H1 (cell line): ENCODE measurements at regions not wholly inside any gene's neighbourhood (a gene's known extent, or its start where the extent isn't known, plus 50 kb on each side); places are given as distances from the start of the nearest gene placed in this dataset.

ENCODE experiments used
- CEBPB ChIP-seq: IDR thresholded peaks from 2 replicates; pipeline ENCODE4 v1.6.1; 2012; ENCODE audit warnings: low read depth, low read length
- CHD7 ChIP-seq: fragments of 300-600 bp; sonication (generic); IDR thresholded peaks from 2 replicates; pipeline ENCODE4 v1.7.1; 2012; ENCODE audit warnings: low read length, moderate library complexity, mild to moderate bottlenecking, inconsistent platforms; ENCODE audit not compliant: insufficient replicate concordance
- EGR1 ChIP-seq: IDR thresholded peaks from 2 replicates; pipeline ENCODE4 v1.6.1; 2011; ENCODE audit warnings: low read depth, low read length, borderline replicate concordance
- JUN ChIP-seq: IDR thresholded peaks from 2 replicates; pipeline ENCODE4 v1.6.1; 2011; ENCODE audit warnings: low read depth, mild to moderate bottlenecking, improper control_type of control experiment, low read length
- POLR2A ChIP-seq, 2 experiments: IDR thresholded peaks; 1 replicate in 1 of 2; 2 replicates in 1 of 2; pipeline ENCODE4 v1.6.1; 2011; ENCODE audit warnings: low read depth in 2 of 2, low read length in 2 of 2, mild to moderate bottlenecking in 2 of 2; ENCODE audit errors: control extremely low read depth in 1 of 2
- POLR2AphosphoS5 ChIP-seq: IDR thresholded peaks from 2 replicates; pipeline ENCODE4 v1.6.1; 2011; ENCODE audit warnings: low read depth, low read length
- SP1 ChIP-seq: IDR thresholded peaks from 2 replicates; pipeline ENCODE4 v1.6.1; 2011; ENCODE audit warnings: low read depth, low read length

- TF ChIP-seq JUN, result no peak
- no peak for TF ChIP-seq EGR1
- no peak for TF ChIP-seq CEBPB
- TF ChIP-seq CHD7, result no peak
- no peak for TF ChIP-seq POLR2A (IDR thresholded peaks at IDR 0.05; ENCODE audit: control extremely low read depth in 1 of 2, low read depth in 2 of 2, low read length in 2 of 2)
- no peak for TF ChIP-seq SP1
- no peak for TF ChIP-seq POLR2AphosphoS5
These were observed 90.5 kb upstream of the ITGA4 start (continued) for GRCh38 chr2:181366675-181367175.
